ENCODE measurements at regions not wholly inside any gene's neighbourhood (a gene's known extent, or its start where the extent isn't known, plus 50 kb on each side); places are given as distances from the start of the nearest gene placed in this dataset.

- DNase-seq, result no peak
- no peak for TF ChIP-seq GATA1 (IDR thresholded peaks at IDR 0.05; ENCODE audit: low read depth, low read length)
Measured at GRCh38 chr20:12764851-12765250, 243.9 kb upstream of the SPTLC3 start.

GRCh38 chr20:12773936-12774335 lies 234.8 kb upstream of the SPTLC3 start:
- no peak for DNase-seq
- TF ChIP-seq GATA1 (IDR thresholded peaks at IDR 0.05; ENCODE audit: low read depth, low read length) (no peak), POLR2A (IDR thresholded peaks at IDR 0.05; ENCODE audit: low read length) (no peak)

- TF ChIP-seq GATA1 (IDR thresholded peaks at IDR 0.05; ENCODE audit: low read depth, low read length) (no peak), POLR2A (IDR thresholded peaks at IDR 0.05; ENCODE audit: low read length) (no peak)
- DNase-seq, result no peak
Measured at GRCh38 chr20:12775041-12775440, 233.7 kb upstream of the SPTLC3 start.

GRCh38 chr20:12777016-12777415 lies 231.8 kb upstream of the SPTLC3 start:
- TF ChIP-seq POLR2A (IDR thresholded peaks at IDR 0.05; ENCODE audit: low read length), result no peak
- no peak for TF ChIP-seq GATA1 (IDR thresholded peaks at IDR 0.05; ENCODE audit: low read depth, low read length)
- no peak for DNase-seq

GRCh38 chr20:12786276-12786675 lies 222.5 kb upstream of the SPTLC3 start:
- TF ChIP-seq GATA1 (IDR thresholded peaks at IDR 0.05; ENCODE audit: low read depth, low read length), result no peak
- TF ChIP-seq POLR2A (IDR thresholded peaks at IDR 0.05; ENCODE audit: low read length), result no peak
- DNase-seq, result no peak

GRCh38 chr20:12788632-12789299 lies 220.0 kb upstream of the SPTLC3 start:
- DNase-seq, result no peak
- TF ChIP-seq GATA1 (IDR thresholded peaks at IDR 0.05; ENCODE audit: low read depth, low read length) (no peak), POLR2A (IDR thresholded peaks at IDR 0.05; ENCODE audit: low read length) (no peak)

GRCh38 chr20:12790859-12791258 lies 217.9 kb upstream of the SPTLC3 start:
- DNase-seq, result no peak
- TF ChIP-seq GATA1 (IDR thresholded peaks at IDR 0.05; ENCODE audit: low read depth, low read length) (no peak), POLR2A (IDR thresholded peaks at IDR 0.05; ENCODE audit: low read length) (no peak)

GRCh38 chr20:12798286-12798685 lies 210.5 kb upstream of the SPTLC3 start:
- TF ChIP-seq POLR2A (IDR thresholded peaks at IDR 0.05; ENCODE audit: low read length) (no peak), GATA1 (IDR thresholded peaks at IDR 0.05; ENCODE audit: low read depth, low read length) (no peak)
- DNase-seq, result no peak

- TF ChIP-seq POLR2A (IDR thresholded peaks at IDR 0.05; ENCODE audit: low read length), result no peak
- no peak for TF ChIP-seq GATA1 (IDR thresholded peaks at IDR 0.05; ENCODE audit: low read depth, low read length)
- DNase-seq, result no peak
Measured at GRCh38 chr20:12808006-12808567, 200.7 kb upstream of the SPTLC3 start.

GRCh38 chr20:12815231-12815768 lies 193.5 kb upstream of the SPTLC3 start:
- TF ChIP-seq POLR2A (IDR thresholded peaks at IDR 0.05; ENCODE audit: low read length) (no peak), GATA1 (IDR thresholded peaks at IDR 0.05; ENCODE audit: low read depth, low read length) (no peak)
- DNase-seq, result no peak

- TF ChIP-seq POLR2A (IDR thresholded peaks at IDR 0.05; ENCODE audit: low read length) (no peak), GATA1 (IDR thresholded peaks at IDR 0.05; ENCODE audit: low read depth, low read length) (no peak)
- DNase-seq, result no peak
Measured at GRCh38 chr20:12815778-12816408, 192.9 kb upstream of the SPTLC3 start.

- TF ChIP-seq GATA1 (IDR thresholded peaks at IDR 0.05; ENCODE audit: low read depth, low read length) (no peak), POLR2A (IDR thresholded peaks at IDR 0.05; ENCODE audit: low read length) (no peak)
- DNase-seq, result no peak
Measured at GRCh38 chr20:12821249-12821648, 187.5 kb upstream of the SPTLC3 start.

- DNase-seq, result no peak
- TF ChIP-seq GATA1 (IDR thresholded peaks at IDR 0.05; ENCODE audit: low read depth, low read length) (no peak), POLR2A (IDR thresholded peaks at IDR 0.05; ENCODE audit: low read length) (no peak)
Measured at GRCh38 chr20:12823734-12824133, 185.0 kb upstream of the SPTLC3 start.

GRCh38 chr20:12824328-12825225 lies 184.2 kb upstream of the SPTLC3 start:
- DNase-seq, result no peak
- TF ChIP-seq GATA1 (IDR thresholded peaks at IDR 0.05; ENCODE audit: low read depth, low read length), result no peak
- no peak for TF ChIP-seq POLR2A (IDR thresholded peaks at IDR 0.05; ENCODE audit: low read length)
